Panc1 (cell line): ENCODE measurements at regions not wholly inside any gene's neighbourhood (a gene's known extent, or its start where the extent isn't known, plus 50 kb on each side); places are given as distances from the start of the nearest gene placed in this dataset.

Experiments
- CTCF ChIP-seq: fragments of 450-650 bp; IDR thresholded peaks from 2 replicates; pipeline ENCODE4 v1.5.1; 2017; ENCODE audit warnings: mild to moderate bottlenecking
- POLR2AphosphoS5 ChIP-seq: IDR thresholded peaks from 2 replicates; pipeline ENCODE4 v1.6.1; 2012; ENCODE audit warnings: mild to moderate bottlenecking, low read depth, low read length, moderate library complexity
- TF ChIP-seq, protein P1 (sequence below), 2 experiments: IDR thresholded peaks; 2 replicates each; pipeline ENCODE4 v1.6.1; 2011 to 2012; ENCODE audit warnings: low read depth in 2 of 2, control low read depth in 1 of 2, low read length in 1 of 2, mild to moderate bottlenecking in 1 of 2, moderate library complexity in 1 of 2; ENCODE audit not compliant: insufficient read depth in 1 of 2

- TF ChIP-seq CTCF: no peak
- no peak for TF ChIP-seq POLR2AphosphoS5
- TF ChIP-seq, protein P1, sequence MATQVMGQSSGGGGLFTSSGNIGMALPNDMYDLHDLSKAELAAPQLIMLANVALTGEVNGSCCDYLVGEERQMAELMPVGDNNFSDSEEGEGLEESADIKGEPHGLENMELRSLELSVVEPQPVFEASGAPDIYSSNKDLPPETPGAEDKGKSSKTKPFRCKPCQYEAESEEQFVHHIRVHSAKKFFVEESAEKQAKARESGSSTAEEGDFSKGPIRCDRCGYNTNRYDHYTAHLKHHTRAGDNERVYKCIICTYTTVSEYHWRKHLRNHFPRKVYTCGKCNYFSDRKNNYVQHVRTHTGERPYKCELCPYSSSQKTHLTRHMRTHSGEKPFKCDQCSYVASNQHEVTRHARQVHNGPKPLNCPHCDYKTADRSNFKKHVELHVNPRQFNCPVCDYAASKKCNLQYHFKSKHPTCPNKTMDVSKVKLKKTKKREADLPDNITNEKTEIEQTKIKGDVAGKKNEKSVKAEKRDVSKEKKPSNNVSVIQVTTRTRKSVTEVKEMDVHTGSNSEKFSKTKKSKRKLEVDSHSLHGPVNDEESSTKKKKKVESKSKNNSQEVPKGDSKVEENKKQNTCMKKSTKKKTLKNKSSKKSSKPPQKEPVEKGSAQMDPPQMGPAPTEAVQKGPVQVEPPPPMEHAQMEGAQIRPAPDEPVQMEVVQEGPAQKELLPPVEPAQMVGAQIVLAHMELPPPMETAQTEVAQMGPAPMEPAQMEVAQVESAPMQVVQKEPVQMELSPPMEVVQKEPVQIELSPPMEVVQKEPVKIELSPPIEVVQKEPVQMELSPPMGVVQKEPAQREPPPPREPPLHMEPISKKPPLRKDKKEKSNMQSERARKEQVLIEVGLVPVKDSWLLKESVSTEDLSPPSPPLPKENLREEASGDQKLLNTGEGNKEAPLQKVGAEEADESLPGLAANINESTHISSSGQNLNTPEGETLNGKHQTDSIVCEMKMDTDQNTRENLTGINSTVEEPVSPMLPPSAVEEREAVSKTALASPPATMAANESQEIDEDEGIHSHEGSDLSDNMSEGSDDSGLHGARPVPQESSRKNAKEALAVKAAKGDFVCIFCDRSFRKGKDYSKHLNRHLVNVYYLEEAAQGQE (IDR thresholded peaks at IDR 0.05; ENCODE audit: insufficient read depth in 1 of 2, low read depth in 2 of 2, low read length in 1 of 2): no peak
Observed at GRCh38 chr3:26799679-26800317, 177.2 kb downstream of the LRRC3B start.
